SK-N-SH treated with all-trans-retinoic acid at 6 μM for 48 hours (cell line): ENCODE measurements at regions not wholly inside any gene's neighbourhood (a gene's known extent, or its start where the extent isn't known, plus 50 kb on each side); places are given as distances from the start of the nearest gene placed in this dataset.

Experiments used
- PATZ1 ChIP-seq: fragments of 250-450 bp; sonication (Bioruptor Pico); IDR thresholded peaks from 2 replicates; pipeline ENCODE4 v1.8.0; 2020; ENCODE audit warnings: mild to moderate bottlenecking, moderate library complexity, borderline replicate concordance
- PPARA ChIP-seq: fragments of 250-450 bp; sonication (Bioruptor Pico); IDR thresholded peaks from 2 replicates; pipeline ENCODE4 v1.5.0; 2020; ENCODE audit warnings: mild to moderate bottlenecking, borderline replicate concordance
- SNAI2 ChIP-seq: fragments of 250-450 bp; sonication (Bioruptor Pico); IDR thresholded peaks from 2 replicates; pipeline ENCODE4 v1.5.0; 2020; ENCODE audit warnings: mild to moderate bottlenecking, moderate library complexity
- TOX ChIP-seq: fragments of 250-450 bp; sonication (Bioruptor Pico); IDR thresholded peaks from 2 replicates; pipeline ENCODE4 v1.8.0; 2021; ENCODE audit warnings: mild to moderate bottlenecking, moderate library complexity, borderline replicate concordance
- TSHZ2 ChIP-seq: fragments of 250-450 bp; sonication (Bioruptor Pico); IDR thresholded peaks from 2 replicates; pipeline ENCODE4 v1.5.0; 2020; ENCODE audit warnings: mild to moderate bottlenecking, moderate library complexity
- ZFP3 ChIP-seq: fragments of 250-450 bp; sonication (Bioruptor Pico); IDR thresholded peaks from 2 replicates; pipeline ENCODE4 v1.5.0; 2020; ENCODE audit warnings: mild to moderate bottlenecking, moderate library complexity

DNA sequence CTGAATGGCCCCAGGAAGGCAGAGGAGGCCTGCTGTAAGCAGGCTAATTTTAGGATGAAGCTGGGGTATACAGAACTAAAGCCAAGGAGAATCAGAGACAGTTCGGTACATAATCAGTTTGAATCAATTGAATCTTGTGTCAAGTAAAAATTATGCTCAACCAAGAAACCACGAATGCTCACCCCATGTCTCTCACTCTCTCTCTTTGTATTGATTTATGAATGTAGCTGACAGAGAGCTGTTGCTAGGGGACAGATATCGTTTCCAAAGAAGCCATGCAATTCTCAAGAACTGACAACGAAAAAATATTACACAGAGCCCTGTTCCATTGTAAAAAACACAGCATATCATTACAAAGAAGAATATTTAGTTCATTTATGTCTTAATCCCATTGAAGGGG, 151.1 kb upstream of the PKP2 start:
- TF ChIP-seq TSHZ2 (no peak), PPARA (no peak), ZFP3 (CRISPR knock-in tag) (no peak), PATZ1 (no peak), TOX (CRISPR knock-in tag) (no peak), SNAI2 (CRISPR knock-in tag) (no peak)
